HepG2 (cell line): ENCODE measurements at regions not wholly inside any gene's neighbourhood (a gene's known extent, or its start where the extent isn't known, plus 50 kb on each side); places are given as distances from the start of the nearest gene placed in this dataset.

Source experiments
- ATAC-seq: fragments of 200-7000 bp; cut with Tn5 transposase; 3 replicates; pipeline ENCODE4 v1.9.1; 2020; ENCODE audit warnings: mild to moderate bottlenecking, moderate library complexity
- BruUV-seq: library from RNA; stranded (reverse); fragments of 400-500 nt; replicated peaks from 2 replicates; lab custom pipeline; 2021; lab: Mats Ljungman, UMichigan
- CTCF ChIA-PET: fragments of 300-600 bp; formaldehyde crosslinking; extraction: SDS; loops from one replicate; lab custom pipeline; 2021; ENCODE audit warnings: low total read pairs, inconsistent platforms, low intra/inter-chr PET ratio; lab: Yijun Ruan, JAX
- POLR2A ChIA-PET: fragments of 350-600 bp; sonication (Branson Sonifier 250); formaldehyde crosslinking; loops from one replicate; lab custom pipeline; 2020; ENCODE audit warnings: antibody characterized with exemption, inconsistent platforms; lab: Yijun Ruan, JAX
- DNase-seq: peaks from one replicate; pipeline ENCODE4 v3.0.0-alpha.2; 2015; ENCODE audit warnings: low spot score
- FAIRE-seq: peaks from 3 replicates; lab custom pipeline; 2011; peaks lifted over from hg19 to GRCh38; lab: Jason Lieb, UNC
- H2AFZ ChIP-seq: one replicate; pipeline ENCODE4 v1.6.1; 2011; ENCODE audit warnings: low read length, inconsistent platforms
- H3K27ac ChIP-seq: fragments of 300-600 bp; 3 replicates; pipeline ENCODE4 v1.8.0; 2011; ENCODE audit warnings: mixed run types, mild to moderate bottlenecking, mixed read lengths, low read length, inconsistent platforms; ENCODE audit not compliant: insufficient read depth; ENCODE audit errors: extremely low read length
- H3K27me3 ChIP-seq, 2 experiments: fragments of 200-600 bp in 1 of 2; 2 replicates in 1 of 2; 3 replicates in 1 of 2; pipeline versions ENCODE4 v1.6.0 to v1.8.0; 2011; ENCODE audit warnings: low read length in 2 of 2, mild to moderate bottlenecking in 2 of 2, moderate library complexity in 2 of 2, inconsistent platforms in 1 of 2; ENCODE audit not compliant: insufficient read depth in 2 of 2, control insufficient read depth in 1 of 2
- H3K36me3 ChIP-seq, 2 experiments: fragments of 200-600 bp in 1 of 2; replicated peaks in 1 of 2; 2 replicates in 1 of 2; 3 replicates in 1 of 2; pipeline versions ENCODE4 v1.5.1 to v1.8.0; 2011; ENCODE audit warnings: low read length in 2 of 2, inconsistent platforms in 1 of 2; ENCODE audit not compliant: insufficient read depth in 2 of 2, control insufficient read depth in 1 of 2
- H3K4me1 ChIP-seq: 2 replicates; pipeline ENCODE4 v1.5.1; 2012; ENCODE audit warnings: low read length, inconsistent platforms; ENCODE audit not compliant: insufficient read depth
- H3K4me2 ChIP-seq: 2 replicates; pipeline ENCODE4 v1.6.0; 2011; ENCODE audit warnings: low read depth, low read length, inconsistent platforms
- H3K4me3 ChIP-seq, 3 experiments: fragments of 200-600 bp in 1 of 3; sonication (generic), shearing (Covaris generic) in 1 of 3; replicated peaks in 1 of 3; 2 replicates each; pipeline ENCODE4 v1.5.1; 2011 to 2016; ENCODE audit warnings: low read length in 3 of 3, inconsistent platforms in 2 of 3, low read depth in 2 of 3, mild to moderate bottlenecking in 2 of 3, control low read depth in 1 of 3, mixed read lengths in 1 of 3; ENCODE audit not compliant: insufficient read depth in 1 of 3
- H3K79me2 ChIP-seq: one replicate; pipeline ENCODE4 v1.6.1; 2011; ENCODE audit warnings: low read length, inconsistent platforms; ENCODE audit not compliant: insufficient read depth
- H3K9ac ChIP-seq: 2 replicates; pipeline ENCODE4 v1.6.0; 2011; ENCODE audit warnings: mild to moderate bottlenecking, low read depth, low read length, inconsistent platforms; ENCODE audit not compliant: insufficient read depth
- H3K9me3 ChIP-seq: 2 replicates; pipeline ENCODE4 v1.5.1; 2012; ENCODE audit warnings: mild to moderate bottlenecking, low read length
- H4K20me1 ChIP-seq: 2 replicates; pipeline ENCODE4 v1.6.0; 2011; ENCODE audit warnings: inconsistent platforms, mild to moderate bottlenecking, low read length, moderate library complexity; ENCODE audit not compliant: insufficient read depth
- BCL6 ChIP-seq: IDR thresholded peaks from 2 replicates; pipeline ENCODE4 v1.6.1; 2016; ENCODE audit warnings: missing genetic modification reagents, missing compliant biosample characterization
- ZBTB42 ChIP-seq: sonication (generic); formaldehyde crosslinking; IDR thresholded peaks from 2 replicates; pipeline ENCODE4 v1.5.0; 2020; ENCODE audit warnings: mild to moderate bottlenecking, missing genetic modification reagents
- ZBTB7A ChIP-seq: sonication (generic); formaldehyde crosslinking; IDR thresholded peaks from 2 replicates; pipeline ENCODE4 v1.8.0; 2022; ENCODE audit warnings: mild to moderate bottlenecking, missing genetic modification reagents
- ZC3H4 ChIP-seq: sonication (generic); formaldehyde crosslinking; IDR thresholded peaks from 2 replicates; pipeline ENCODE4 v1.4.0; 2020; ENCODE audit warnings: missing genetic modification reagents, borderline replicate concordance
- ZNF746 ChIP-seq: sonication (generic); formaldehyde crosslinking; IDR thresholded peaks from 2 replicates; pipeline ENCODE4 v1.8.0; 2022; ENCODE audit warnings: mild to moderate bottlenecking, missing genetic modification reagents
- in situ Hi-C: cut with HindIII; loops from 2 replicates; pipeline ENCODE4 v1.10.0; 2017; ENCODE audit warnings: low pct_unique_long_range_greater_than_20kb; ENCODE audit not compliant: extremely low pct_ligation_motif_present
- intact Hi-C: fragments of 100-400 bp; cut with micrococcal nuclease; formaldehyde crosslinking; loops from one replicate; pipeline ENCODE4 v1.10.0; 2022; ENCODE audit not compliant: unreplicated experiment
- TF ChIP-seq, protein P1 (sequence below), 2 experiments: sonication (generic) in 1 of 2; formaldehyde crosslinking in 1 of 2; IDR thresholded peaks; 2 replicates each; pipeline versions ENCODE4 v1.6.1 to v1.9.0; 2014 to 2022; ENCODE audit warnings: antibody characterized with exemption in 1 of 2, borderline replicate concordance in 1 of 2, inconsistent platforms in 1 of 2, low read depth in 1 of 2, missing genetic modification reagents in 1 of 2
- TF ChIP-seq, protein P2 (sequence below), 2 experiments: sonication (generic) in 1 of 2; formaldehyde crosslinking in 1 of 2; IDR thresholded peaks; 2 replicates each; pipeline versions ENCODE4 v1.4.0 to v1.6.1; 2018 to 2020; ENCODE audit warnings: missing genetic modification reagents in 2 of 2, borderline replicate concordance in 1 of 2, low read depth in 1 of 2, mild to moderate bottlenecking in 1 of 2, missing biosample characterization in 1 of 2
- TF ChIP-seq, protein P3 (sequence below): IDR thresholded peaks from 2 replicates; pipeline ENCODE4 v1.6.1; 2016; ENCODE audit warnings: low read depth

DNA sequence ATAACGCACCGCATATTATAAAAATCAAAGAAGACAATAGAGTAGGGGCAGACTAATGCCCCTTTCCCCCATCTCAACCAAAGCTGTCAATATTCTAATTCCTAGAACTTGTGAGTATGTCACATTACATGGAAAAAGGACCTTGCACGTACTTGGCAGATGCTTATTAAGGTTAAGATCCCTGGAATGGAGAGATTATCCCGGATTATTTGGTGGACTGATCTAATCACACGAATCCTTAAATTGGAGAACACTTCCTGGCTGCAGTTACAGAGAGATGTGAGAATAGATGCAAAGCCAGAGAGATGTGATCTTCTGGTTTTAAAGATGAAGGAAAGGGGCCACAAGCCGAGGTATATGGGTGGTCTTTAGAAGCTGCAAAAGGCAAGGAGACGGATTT lies 548.7 kb downstream of the SPRY1 start (continued):
- TF ChIP-seq, protein P1, sequence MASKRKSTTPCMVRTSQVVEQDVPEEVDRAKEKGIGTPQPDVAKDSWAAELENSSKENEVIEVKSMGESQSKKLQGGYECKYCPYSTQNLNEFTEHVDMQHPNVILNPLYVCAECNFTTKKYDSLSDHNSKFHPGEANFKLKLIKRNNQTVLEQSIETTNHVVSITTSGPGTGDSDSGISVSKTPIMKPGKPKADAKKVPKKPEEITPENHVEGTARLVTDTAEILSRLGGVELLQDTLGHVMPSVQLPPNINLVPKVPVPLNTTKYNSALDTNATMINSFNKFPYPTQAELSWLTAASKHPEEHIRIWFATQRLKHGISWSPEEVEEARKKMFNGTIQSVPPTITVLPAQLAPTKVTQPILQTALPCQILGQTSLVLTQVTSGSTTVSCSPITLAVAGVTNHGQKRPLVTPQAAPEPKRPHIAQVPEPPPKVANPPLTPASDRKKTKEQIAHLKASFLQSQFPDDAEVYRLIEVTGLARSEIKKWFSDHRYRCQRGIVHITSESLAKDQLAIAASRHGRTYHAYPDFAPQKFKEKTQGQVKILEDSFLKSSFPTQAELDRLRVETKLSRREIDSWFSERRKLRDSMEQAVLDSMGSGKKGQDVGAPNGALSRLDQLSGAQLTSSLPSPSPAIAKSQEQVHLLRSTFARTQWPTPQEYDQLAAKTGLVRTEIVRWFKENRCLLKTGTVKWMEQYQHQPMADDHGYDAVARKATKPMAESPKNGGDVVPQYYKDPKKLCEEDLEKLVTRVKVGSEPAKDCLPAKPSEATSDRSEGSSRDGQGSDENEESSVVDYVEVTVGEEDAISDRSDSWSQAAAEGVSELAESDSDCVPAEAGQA (IDR thresholded peaks at IDR 0.05; ENCODE audit: low read depth), result no peak
- TF ChIP-seq, protein P1 (CRISPR knock-in tag; IDR thresholded peaks at IDR 0.05; ENCODE audit: borderline replicate concordance), result no peak
- TF ChIP-seq, protein P2, sequence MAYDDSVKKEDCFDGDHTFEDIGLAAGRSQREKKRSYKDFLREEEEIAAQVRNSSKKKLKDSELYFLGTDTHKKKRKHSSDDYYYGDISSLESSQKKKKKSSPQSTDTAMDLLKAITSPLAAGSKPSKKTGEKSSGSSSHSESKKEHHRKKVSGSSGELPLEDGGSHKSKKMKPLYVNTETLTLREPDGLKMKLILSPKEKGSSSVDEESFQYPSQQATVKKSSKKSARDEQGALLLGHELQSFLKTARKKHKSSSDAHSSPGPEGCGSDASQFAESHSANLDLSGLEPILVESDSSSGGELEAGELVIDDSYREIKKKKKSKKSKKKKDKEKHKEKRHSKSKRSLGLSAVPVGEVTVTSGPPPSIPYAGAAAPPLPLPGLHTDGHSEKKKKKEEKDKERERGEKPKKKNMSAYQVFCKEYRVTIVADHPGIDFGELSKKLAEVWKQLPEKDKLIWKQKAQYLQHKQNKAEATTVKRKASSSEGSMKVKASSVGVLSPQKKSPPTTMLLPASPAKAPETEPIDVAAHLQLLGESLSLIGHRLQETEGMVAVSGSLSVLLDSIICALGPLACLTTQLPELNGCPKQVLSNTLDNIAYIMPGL (CRISPR knock-in tag; IDR thresholded peaks at IDR 0.05; ENCODE audit: borderline replicate concordance in 1 of 2, low read depth in 1 of 2), result no peak

DNA sequence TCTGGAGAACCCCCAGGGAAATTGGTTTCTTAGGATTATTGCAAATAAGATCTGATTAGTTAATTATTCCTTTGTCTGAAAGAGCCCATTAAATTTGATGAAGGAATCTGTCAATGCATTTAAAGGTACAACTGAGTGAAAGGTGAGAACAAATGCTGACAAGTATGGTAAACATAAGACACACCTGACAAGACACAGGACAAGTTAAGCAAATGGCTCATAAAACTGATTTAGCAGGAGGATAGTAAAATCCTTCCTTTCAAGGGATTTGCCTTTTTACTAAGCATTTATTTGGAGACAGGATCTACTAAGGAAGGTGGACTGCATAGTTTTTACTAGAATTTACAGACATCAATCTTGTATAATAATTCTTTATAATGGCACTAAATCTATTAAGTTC lies 553.9 kb downstream of the SPRY1 start:
- no peak for ATAC-seq
- intact Hi-C loops, result no loop called here
- H3K27me3 ChIP-seq, result peaks cover 0 to 2% of the 10 kb centered on the region in 2 experiments; a peak in 1 of 5 replicates

More for the DNA sequence above, 553.9 kb downstream of the SPRY1 start:
- in situ Hi-C loops, result no loop called here
- no peaks in the 10 kb centered on the region for H4K20me1 ChIP-seq
- H3K27ac ChIP-seq, result no peak overlapping the region
- H3K9ac ChIP-seq, result no peak overlapping the region
- FAIRE-seq (no peak), DNase-seq (no peak)
- ChIA-PET CTCF (no interaction called here), POLR2A (no interaction called here)
- no peak overlapping the region for H3K4me2 ChIP-seq
- no peak overlapping the region for H3K4me3 ChIP-seq
- no peaks in the 10 kb centered on the region for H3K36me3 ChIP-seq
- no peaks in the 10 kb centered on the region for H3K9me3 ChIP-seq
- TF ChIP-seq, protein P3, sequence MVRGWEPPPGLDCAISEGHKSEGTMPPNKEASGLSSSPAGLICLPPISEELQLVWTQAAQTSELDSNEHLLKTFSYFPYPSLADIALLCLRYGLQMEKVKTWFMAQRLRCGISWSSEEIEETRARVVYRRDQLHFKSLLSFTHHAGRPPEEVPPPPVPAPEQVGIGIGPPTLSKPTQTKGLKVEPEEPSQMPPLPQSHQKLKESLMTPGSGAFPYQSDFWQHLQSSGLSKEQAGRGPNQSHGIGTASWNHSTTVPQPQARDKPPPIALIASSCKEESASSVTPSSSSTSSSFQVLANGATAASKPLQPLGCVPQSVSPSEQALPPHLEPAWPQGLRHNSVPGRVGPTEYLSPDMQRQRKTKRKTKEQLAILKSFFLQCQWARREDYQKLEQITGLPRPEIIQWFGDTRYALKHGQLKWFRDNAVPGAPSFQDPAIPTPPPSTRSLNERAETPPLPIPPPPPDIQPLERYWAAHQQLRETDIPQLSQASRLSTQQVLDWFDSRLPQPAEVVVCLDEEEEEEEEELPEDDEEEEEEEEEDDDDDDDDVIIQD, result no peak
- TF ChIP-seq ZNF746 (no peak), BCL6 (CRISPR knock-in tag) (no peak), ZC3H4 (no peak), ZBTB42 (CRISPR knock-in tag) (no peak), ZBTB7A (CRISPR knock-in tag) (no peak)
- no peaks in the 10 kb centered on the region for H3K79me2 ChIP-seq
- H2AFZ ChIP-seq, result no peak overlapping the region
- BruUV-seq, result no TSS peak
- no peaks in the 10 kb centered on the region for H3K4me1 ChIP-seq
